Natural killer cell (primary cell): ENCODE measurements at regions not wholly inside any gene's neighbourhood (a gene's known extent, or its start where the extent isn't known, plus 50 kb on each side); places are given as distances from the start of the nearest gene placed in this dataset.

Source experiments
- ATAC-seq, 3 donors: fragments of 150-1000 bp in 2 of 3; fragments of 200-7000 bp in 1 of 3; cut with Tn5 transposase; 1 replicate in 1 of 3; 2 replicates in 2 of 3; pipeline ENCODE4 v1.10.0; 2021; ENCODE audit warnings: mild to moderate bottlenecking in 2 of 3, moderate library complexity in 2 of 3
- DNase-seq, 2 donors: peaks; one replicate each; pipeline versions ENCODE4 v3.0.0 to v3.0.0-alpha.2; 2013 to 2021; ENCODE audit warnings: mixed read lengths in 1 of 2
- H3K27ac ChIP-seq: one replicate; pipeline ENCODE4 v1.5.1; 2013; ENCODE audit warnings: mild to moderate bottlenecking, low read length
- H3K27me3 ChIP-seq: one replicate; pipeline ENCODE4 v1.6.1; 2013; ENCODE audit warnings: low read length; ENCODE audit not compliant: control insufficient read depth, insufficient read depth
- H3K36me3 ChIP-seq: one replicate; pipeline ENCODE4 v1.6.1; 2013; ENCODE audit warnings: low read length; ENCODE audit not compliant: control insufficient read depth, insufficient read depth
- H3K4me1 ChIP-seq: one replicate; pipeline ENCODE4 v1.6.1; 2013; ENCODE audit warnings: low read length; ENCODE audit not compliant: control insufficient read depth, insufficient read depth
- H3K4me3 ChIP-seq: one replicate; pipeline ENCODE4 v1.5.1; 2013; ENCODE audit warnings: low read length
- H3K9me3 ChIP-seq: one replicate; pipeline ENCODE4 v1.6.1; 2013; ENCODE audit warnings: low read length; ENCODE audit not compliant: control insufficient read depth, insufficient read depth
- H3K27ac Mint-ChIP-seq, 2 donors: one replicate each; pipeline ENCODE4 v1.8.0; 2022; ENCODE audit warnings: mild to moderate bottlenecking in 2 of 2, mixed read lengths in 2 of 2, moderate library complexity in 1 of 2
- H3K27me3 Mint-ChIP-seq, 2 donors: one replicate each; pipeline ENCODE4 v1.8.0; 2022; ENCODE audit warnings: low read depth in 2 of 2, mixed read lengths in 2 of 2
- H3K36me3 Mint-ChIP-seq: one replicate; pipeline ENCODE4 v1.8.0; 2022; ENCODE audit warnings: mixed read lengths
- H3K4me1 Mint-ChIP-seq, 2 donors: one replicate each; pipeline ENCODE4 v1.8.0; 2022; ENCODE audit warnings: mixed read lengths in 2 of 2
- H3K4me3 Mint-ChIP-seq: one replicate; pipeline ENCODE4 v1.8.0; 2022; ENCODE audit warnings: mild to moderate bottlenecking, moderate library complexity, mixed read lengths
- H3K9me3 Mint-ChIP-seq, 2 donors: one replicate each; pipeline ENCODE4 v1.8.0; 2022; ENCODE audit warnings: mixed read lengths in 2 of 2
- WGBS: methylation state at CpG from one replicate; pipeline ENCODE4 v1.1.7; 2013; ENCODE audit warnings: missing lambda C conversion rate; ENCODE audit not compliant: insufficient coverage; 5-methylcytosine and 5-hydroxymethylcytosine counted together
- intact Hi-C: fragments of 100-400 bp; cut with micrococcal nuclease; formaldehyde crosslinking; loops from one replicate; pipeline ENCODE4 v1.14.2; 2022
- TF ChIP-seq, protein P1 (sequence below): fragments of 200-600 bp; IDR thresholded peaks from one replicate; pipeline ENCODE4 v1.8.0; 2022; ENCODE audit warnings: antibody characterized with exemption

DNA sequence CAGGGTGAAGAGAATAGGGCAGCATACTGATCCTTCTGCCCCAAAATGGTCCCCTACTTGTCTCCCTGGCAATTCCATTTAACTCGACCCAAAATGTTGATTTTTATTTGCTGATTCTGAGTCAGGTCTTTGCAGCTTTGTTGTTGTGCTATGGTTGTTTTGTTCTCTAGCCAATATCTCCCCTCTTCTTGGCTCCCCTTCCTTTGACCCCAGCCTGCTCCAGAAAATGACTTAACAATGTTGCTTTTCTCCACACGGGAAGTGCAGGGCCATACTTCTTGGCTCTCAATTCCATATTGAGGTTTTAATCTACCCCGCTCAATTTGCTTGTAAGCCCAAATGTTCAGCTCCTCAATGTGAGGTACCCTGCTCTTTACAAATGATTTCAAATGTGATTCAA, 330.0 kb downstream of the RASEF start:
- Mint-ChIP-seq H3K27ac (no peak overlapping the region), H3K36me3 (no peaks in the 10 kb centered on the region), H3K27me3 (no peaks in the 10 kb centered on the region), H3K4me1 (no peaks in the 10 kb centered on the region), H3K4me3 (no peak overlapping the region), H3K9me3 (peaks cover 10% of the 10 kb centered on the region in 2 donors)
- ATAC-seq (no peak), DNase-seq (no peak)
- Histone ChIP-seq H3K4me1 (no peaks in the 10 kb centered on the region), H3K4me3 (no peak overlapping the region), H3K27me3 (no peaks in the 10 kb centered on the region), H3K9me3 (no peaks in the 10 kb centered on the region), H3K27ac (no peak overlapping the region), H3K36me3 (no peaks in the 10 kb centered on the region)
- WGBS = 78% methylated on average over 2 of the region's 3 CpGs
- TF ChIP-seq, protein P1, sequence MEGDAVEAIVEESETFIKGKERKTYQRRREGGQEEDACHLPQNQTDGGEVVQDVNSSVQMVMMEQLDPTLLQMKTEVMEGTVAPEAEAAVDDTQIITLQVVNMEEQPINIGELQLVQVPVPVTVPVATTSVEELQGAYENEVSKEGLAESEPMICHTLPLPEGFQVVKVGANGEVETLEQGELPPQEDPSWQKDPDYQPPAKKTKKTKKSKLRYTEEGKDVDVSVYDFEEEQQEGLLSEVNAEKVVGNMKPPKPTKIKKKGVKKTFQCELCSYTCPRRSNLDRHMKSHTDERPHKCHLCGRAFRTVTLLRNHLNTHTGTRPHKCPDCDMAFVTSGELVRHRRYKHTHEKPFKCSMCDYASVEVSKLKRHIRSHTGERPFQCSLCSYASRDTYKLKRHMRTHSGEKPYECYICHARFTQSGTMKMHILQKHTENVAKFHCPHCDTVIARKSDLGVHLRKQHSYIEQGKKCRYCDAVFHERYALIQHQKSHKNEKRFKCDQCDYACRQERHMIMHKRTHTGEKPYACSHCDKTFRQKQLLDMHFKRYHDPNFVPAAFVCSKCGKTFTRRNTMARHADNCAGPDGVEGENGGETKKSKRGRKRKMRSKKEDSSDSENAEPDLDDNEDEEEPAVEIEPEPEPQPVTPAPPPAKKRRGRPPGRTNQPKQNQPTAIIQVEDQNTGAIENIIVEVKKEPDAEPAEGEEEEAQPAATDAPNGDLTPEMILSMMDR = no peak
- intact Hi-C loops = no loop called here

DNA sequence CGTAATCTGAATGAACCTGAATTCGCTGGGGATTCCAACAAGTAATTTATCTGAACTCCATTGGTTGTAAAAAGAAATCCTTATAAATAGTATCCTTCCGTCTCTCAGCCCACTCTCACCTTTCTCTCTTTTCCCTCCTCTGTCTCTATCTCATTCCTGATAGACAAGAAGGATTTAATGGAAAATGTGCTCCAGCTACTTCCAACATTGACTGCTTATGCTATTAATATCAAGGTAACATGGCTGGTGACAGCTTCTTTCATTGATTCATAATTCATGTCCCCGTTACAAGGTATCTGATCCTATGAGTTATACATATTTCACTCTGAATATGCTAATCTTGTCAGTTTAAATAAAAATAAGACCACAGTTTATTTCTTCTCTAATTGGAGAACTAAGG, 326.8 kb downstream of the RASEF start:
- Histone ChIP-seq H3K9me3 (no peaks in the 10 kb centered on the region), H3K4me3 (no peak overlapping the region), H3K4me1 (no peaks in the 10 kb centered on the region), H3K27me3 (no peaks in the 10 kb centered on the region), H3K27ac (no peak overlapping the region), H3K36me3 (no peaks in the 10 kb centered on the region)
- no peak overlapping the region for H3K27ac Mint-ChIP-seq
- DNase-seq (no peak), ATAC-seq (no peak)
- H3K27me3 Mint-ChIP-seq = no peaks in the 10 kb centered on the region
- peaks cover 3 to 4% of the 10 kb centered on the region in 2 donors for H3K9me3 Mint-ChIP-seq
- no peak overlapping the region for H3K4me3 Mint-ChIP-seq
- H3K4me1 Mint-ChIP-seq = no peaks in the 10 kb centered on the region
- TF ChIP-seq, protein P1 = no peak
- 84% methylated on average over 4 of the region's 4 CpGs for WGBS
- intact Hi-C loops = no loop called here
- H3K36me3 Mint-ChIP-seq = no peaks in the 10 kb centered on the region

DNA sequence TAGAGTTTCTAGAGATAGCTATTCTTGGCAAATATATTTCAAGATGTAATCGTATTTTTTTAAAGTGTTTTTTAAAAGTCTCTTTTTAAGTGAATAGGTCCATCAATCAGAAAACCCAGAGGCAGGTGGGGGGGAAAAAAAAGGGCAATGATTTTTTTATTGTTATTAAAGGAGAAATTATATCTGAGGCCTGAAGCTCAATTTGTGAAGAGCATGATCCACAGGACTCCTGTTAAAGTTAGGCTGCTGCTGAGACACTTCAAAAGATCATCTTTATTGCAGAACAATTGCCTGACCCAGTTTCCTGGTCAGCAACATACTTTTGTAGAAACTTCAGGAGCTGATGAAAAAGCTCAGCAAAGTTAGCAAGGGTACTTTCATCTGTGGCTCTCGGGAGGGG, 326.2 kb downstream of the RASEF start:
- WGBS = 76% methylated on average over 2 of the region's 2 CpGs
- H3K4me1 ChIP-seq = no peaks in the 10 kb centered on the region
- intact Hi-C loops = no loop called here
- ATAC-seq = no peak
- no peaks in the 10 kb centered on the region for H3K9me3 ChIP-seq
- H3K27me3 ChIP-seq = no peaks in the 10 kb centered on the region
- Mint-ChIP-seq H3K27ac (no peak overlapping the region), H3K4me1 (no peaks in the 10 kb centered on the region), H3K4me3 (no peak overlapping the region), H3K27me3 (no peaks in the 10 kb centered on the region), H3K9me3 (peaks cover 3 to 4% of the 10 kb centered on the region in 2 donors), H3K36me3 (no peaks in the 10 kb centered on the region)
- H3K4me3 ChIP-seq = no peak overlapping the region
- H3K36me3 ChIP-seq = no peaks in the 10 kb centered on the region
- H3K27ac ChIP-seq = no peak overlapping the region
- TF ChIP-seq, protein P1 = no peak
- no peak for DNase-seq

DNA sequence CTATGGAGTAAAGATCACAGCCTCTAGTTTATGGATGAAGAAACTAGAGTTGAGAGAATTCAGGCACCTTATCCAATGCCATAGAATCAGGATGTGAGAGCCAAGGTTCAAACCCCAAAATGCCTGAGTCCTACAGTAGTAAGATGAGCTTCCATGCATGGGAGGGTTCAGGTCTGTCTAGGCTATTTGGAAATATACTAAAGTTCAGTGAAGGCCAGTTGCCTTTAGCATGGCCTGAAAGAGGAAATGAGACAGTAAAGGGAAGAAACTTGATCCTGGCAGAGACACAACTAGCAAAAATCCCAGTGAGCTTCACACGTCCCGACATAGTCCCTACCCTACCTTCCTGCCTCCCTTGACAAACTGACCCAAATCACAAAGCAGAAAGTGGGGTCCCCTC, 317.0 kb downstream of the RASEF start:
- intact Hi-C loops = no loop called here
- H3K27ac Mint-ChIP-seq = no peak overlapping the region
- Histone ChIP-seq H3K4me3 (no peak overlapping the region), H3K36me3 (no peaks in the 10 kb centered on the region), H3K27ac (no peak overlapping the region), H3K27me3 (no peaks in the 10 kb centered on the region), H3K9me3 (no peaks in the 10 kb centered on the region), H3K4me1 (no peaks in the 10 kb centered on the region)
- H3K4me3 Mint-ChIP-seq = no peak overlapping the region
- no peak for DNase-seq
- H3K27me3 Mint-ChIP-seq = no peaks in the 10 kb centered on the region
- ATAC-seq = no peak
- peaks cover 0 to 10% of the 10 kb centered on the region in 2 donors for H3K9me3 Mint-ChIP-seq
- TF ChIP-seq, protein P1 = no peak
- H3K36me3 Mint-ChIP-seq = no peaks in the 10 kb centered on the region
- 93% methylated on average over 2 of the region's 2 CpGs for WGBS
- H3K4me1 Mint-ChIP-seq = no peaks in the 10 kb centered on the region
